HCT116 (cell line): ENCODE measurements at regions not wholly inside any gene's neighbourhood (a gene's known extent, or its start where the extent isn't known, plus 50 kb on each side); places are given as distances from the start of the nearest gene placed in this dataset.

Experiments
- ATAC-seq: fragments of 200-7000 bp; cut with Tn5 transposase; 2 replicates; pipeline ENCODE4 v1.9.1; 2020; ENCODE audit warnings: mild to moderate bottlenecking, moderate library complexity
- BruUV-seq: library from RNA; stranded (reverse); fragments of 400-500 nt; replicated peaks from 2 replicates; lab custom pipeline; 2021; lab: Mats Ljungman, UMichigan
- CTCF ChIA-PET: fragments of 300-600 bp; sonication (Branson Sonifier 250); formaldehyde crosslinking; loops from one replicate; lab custom pipeline; 2021; ENCODE audit warnings: antibody characterized with exemption; lab: Charles Lee
- POLR2A ChIA-PET: fragments of 300-600, 350-600 bp; sonication (Branson Sonifier 250); formaldehyde crosslinking; loops from one replicate; lab custom pipeline; 2021; ENCODE audit warnings: antibody characterized with exemption; lab: Charles Lee
- RAD21 ChIA-PET, 2 experiments: fragments of 300-600 bp; sonication (Branson Sonifier 250); formaldehyde crosslinking; loops; one replicate each; lab custom pipeline; 2023; ENCODE audit warnings: low total read pairs in 2 of 2; ENCODE audit not compliant: uncharacterized antibody in 2 of 2, unreplicated experiment in 2 of 2, low non-redundant PET in 1 of 2; lab: Charles Lee
- DNase-seq: peaks from one replicate; pipeline ENCODE4 v3.0.0-alpha.2; 2010; ENCODE audit warnings: low read depth, low spot score
- H2AFZ ChIP-seq: fragments of 200-600 bp; shearing (Covaris generic), sonication (generic); 2 replicates; pipeline ENCODE4 v1.6.1; 2017; ENCODE audit warnings: low read depth, mixed run types, mixed read lengths, antibody characterized with exemption, low read length; ENCODE audit not compliant: poor library complexity, severe bottlenecking
- H3K27ac ChIP-seq: 2 replicates; pipeline ENCODE4 v1.5.1; 2012; ENCODE audit warnings: low read depth, low read length
- H3K27me3 ChIP-seq: fragments of 200-600 bp; sonication (generic); 2 replicates; pipeline ENCODE4 v1.6.1; 2016; ENCODE audit warnings: mixed run types, low read length, mixed read lengths; ENCODE audit not compliant: insufficient read depth
- H3K36me3 ChIP-seq, 2 experiments: fragments of 200-500 bp in 1 of 2; fragments of 200-600 bp in 1 of 2; sonication (Bioruptor generic) in 1 of 2; sonication (generic) in 1 of 2; 2 replicates each; pipeline versions ENCODE4 v1.5.1 to v1.6.1; 2014 to 2016; ENCODE audit warnings: low read length in 2 of 2, inconsistent platforms in 1 of 2, mixed read lengths in 1 of 2, mixed run types in 1 of 2; ENCODE audit not compliant: insufficient read depth in 2 of 2, control insufficient read depth in 1 of 2
- H3K4me1 ChIP-seq, 2 experiments: fragments of 200-600 bp in 1 of 2; sonication (generic) in 1 of 2; 2 replicates each; pipeline versions ENCODE4 v1.5.1 to v1.6.1; 2012 to 2017; ENCODE audit warnings: low read length in 2 of 2, inconsistent platforms in 1 of 2, mild to moderate bottlenecking in 1 of 2, mixed read lengths in 1 of 2, mixed run types in 1 of 2, moderate library complexity in 1 of 2; ENCODE audit not compliant: insufficient read depth in 2 of 2, control insufficient read depth in 1 of 2
- H3K4me2 ChIP-seq: fragments of 200-600 bp; sonication (generic); 2 replicates; pipeline ENCODE4 v1.6.1; 2017; ENCODE audit warnings: mixed run types, low read length, mixed read lengths
- H3K4me3 ChIP-seq, 2 experiments: fragments of 200-600 bp in 1 of 2; sonication (generic) in 1 of 2; replicated peaks in 1 of 2; 2 replicates each; pipeline ENCODE4 v1.5.1; 2011 to 2016; ENCODE audit warnings: low read length in 2 of 2, control low read depth in 1 of 2, low read depth in 1 of 2, mild to moderate bottlenecking in 1 of 2, mixed read lengths in 1 of 2, mixed run types in 1 of 2
- H3K79me2 ChIP-seq: fragments of 200-600 bp; sonication (generic); 2 replicates; pipeline ENCODE4 v1.6.1; 2017; ENCODE audit warnings: mild to moderate bottlenecking, mixed run types, low read length, moderate library complexity, mixed read lengths; ENCODE audit not compliant: insufficient read depth
- H3K9ac ChIP-seq: fragments of 200-600 bp; sonication (generic); 2 replicates; pipeline ENCODE4 v1.6.1; 2016; ENCODE audit warnings: low read length, mixed read lengths
- H3K9me2 ChIP-seq: fragments of 200-600 bp; sonication (generic), shearing (Covaris generic); 2 replicates; pipeline ENCODE4 v1.6.1; 2017; ENCODE audit warnings: mixed run types, mild to moderate bottlenecking, moderate library complexity; ENCODE audit not compliant: insufficient read depth
- H3K9me3 ChIP-seq, 2 experiments: fragments of 200-500 bp in 1 of 2; fragments of 200-600 bp in 1 of 2; sonication (Bioruptor generic) in 1 of 2; sonication (generic) in 1 of 2; 2 replicates each; pipeline ENCODE4 v1.6.1; 2014 to 2017; ENCODE audit warnings: low read length in 2 of 2, mixed read lengths in 2 of 2, inconsistent platforms in 1 of 2, low read depth in 1 of 2, mild to moderate bottlenecking in 1 of 2, mixed run types in 1 of 2, moderate library complexity in 1 of 2; ENCODE audit not compliant: control insufficient read depth in 1 of 2, insufficient read depth in 1 of 2
- H4K20me1 ChIP-seq: fragments of 200-600 bp; sonication (generic), shearing (Covaris generic); 2 replicates; pipeline ENCODE4 v1.6.1; 2017; ENCODE audit warnings: mixed run types, mild to moderate bottlenecking, moderate library complexity; ENCODE audit not compliant: insufficient read depth
- CBX3 ChIP-seq: IDR thresholded peaks from 2 replicates; pipeline ENCODE4 v1.6.1; 2012; ENCODE audit warnings: low read depth
- EGR1 ChIP-seq: IDR thresholded peaks from 2 replicates; pipeline ENCODE4 v1.6.1; 2012; ENCODE audit warnings: low read depth
- MAX ChIP-seq: IDR thresholded peaks from 2 replicates; pipeline ENCODE4 v1.6.1; 2012
- POLR2AphosphoS5 ChIP-seq: IDR thresholded peaks from 2 replicates; pipeline ENCODE4 v1.6.1; 2011; ENCODE audit warnings: mild to moderate bottlenecking, low read depth, low read length, moderate library complexity
- RAD21 ChIP-seq: IDR thresholded peaks from 2 replicates; pipeline ENCODE4 v1.6.1; 2012; ENCODE audit warnings: low read depth, mild to moderate bottlenecking
- SRF ChIP-seq: IDR thresholded peaks from 2 replicates; pipeline ENCODE4 v1.6.1; 2012; ENCODE audit warnings: low read depth
- ZNF274 ChIP-seq: fragments of 200-500 bp; sonication (Bioruptor generic); IDR thresholded peaks from 2 replicates; pipeline ENCODE4 v1.6.1; 2014; ENCODE audit warnings: mild to moderate bottlenecking, low read depth, low read length, inconsistent platforms
- intact Hi-C: fragments of 100-400 bp; cut with micrococcal nuclease; formaldehyde crosslinking; loops from 2 replicates; pipeline ENCODE4 v1.10.0; 2022
- TF ChIP-seq, protein P1 (sequence below), 3 experiments: fragments of 200-600 bp in 1 of 3; sonication (generic) in 1 of 3; IDR thresholded peaks in 2 of 3; conservative IDR thresholded peaks in 1 of 3; 2 replicates each; pipeline ENCODE4 v1.5.1; 2012 to 2017; ENCODE audit warnings: low read depth in 2 of 3, low read length in 2 of 3, antibody characterized with exemption in 1 of 3, borderline replicate concordance in 1 of 3, control low read depth in 1 of 3, mild to moderate bottlenecking in 1 of 3, mixed read lengths in 1 of 3, mixed run types in 1 of 3, moderate library complexity in 1 of 3; ENCODE audit not compliant: insufficient read depth in 1 of 3

GRCh38 chr7:24462117-24462516, 111.1 kb upstream of the PALS2 start:
- Histone ChIP-seq H3K9ac (no peak overlapping the region), H4K20me1 (no peaks in the 10 kb centered on the region), H3K9me3 (no peaks in the 10 kb centered on the region), H2AFZ (no peak overlapping the region), H3K4me3 (no peak overlapping the region), H3K4me1 (no peaks in the 10 kb centered on the region), H3K27ac (no peak overlapping the region), H3K9me2 (no peaks in the 10 kb centered on the region), H3K36me3 (no peaks in the 10 kb centered on the region), H3K79me2 (no peaks in the 10 kb centered on the region), H3K4me2 (no peak overlapping the region), H3K27me3 (peaks cover 21% of the 10 kb centered on the region; the same call in 1 of the 2 replicates)
- CTCF ChIA-PET: no interaction called here
- intact Hi-C loops: no loop called here
- ATAC-seq: no peak
- no peak for DNase-seq
- POLR2A ChIA-PET: no interaction called here
- no peak for TF ChIP-seq SRF
- TF ChIP-seq, all 23 proteins: peak for 0
- RAD21 ChIA-PET: no interaction called here
- no TSS peak for BruUV-seq

- Histone ChIP-seq H3K4me1 (no peaks in the 10 kb centered on the region), H3K4me2 (no peak overlapping the region), H3K9me2 (no peaks in the 10 kb centered on the region), H3K27ac (no peak overlapping the region), H4K20me1 (no peaks in the 10 kb centered on the region), H3K79me2 (no peaks in the 10 kb centered on the region), H3K36me3 (no peaks in the 10 kb centered on the region), H2AFZ (no peak overlapping the region), H3K9ac (no peak overlapping the region), H3K27me3 (peaks cover 21% of the 10 kb centered on the region; the same call in 1 of the 2 replicates), H3K9me3 (no peaks in the 10 kb centered on the region), H3K4me3 (no peak overlapping the region)
- no TSS peak for BruUV-seq
- ChIA-PET POLR2A (interaction anchor here (1.0 kb wide), 1 partner anchor 8 kb away, joined by 3 read pairs; no protein-coding TSS in a partner anchor), CTCF (no interaction called here), RAD21 (no interaction called here)
- TF ChIP-seq MAX (no peak), ZNF274 (no peak), RAD21 (no peak), POLR2AphosphoS5 (no peak), EGR1 (no peak), CBX3 (no peak)
- TF ChIP-seq, protein P1, sequence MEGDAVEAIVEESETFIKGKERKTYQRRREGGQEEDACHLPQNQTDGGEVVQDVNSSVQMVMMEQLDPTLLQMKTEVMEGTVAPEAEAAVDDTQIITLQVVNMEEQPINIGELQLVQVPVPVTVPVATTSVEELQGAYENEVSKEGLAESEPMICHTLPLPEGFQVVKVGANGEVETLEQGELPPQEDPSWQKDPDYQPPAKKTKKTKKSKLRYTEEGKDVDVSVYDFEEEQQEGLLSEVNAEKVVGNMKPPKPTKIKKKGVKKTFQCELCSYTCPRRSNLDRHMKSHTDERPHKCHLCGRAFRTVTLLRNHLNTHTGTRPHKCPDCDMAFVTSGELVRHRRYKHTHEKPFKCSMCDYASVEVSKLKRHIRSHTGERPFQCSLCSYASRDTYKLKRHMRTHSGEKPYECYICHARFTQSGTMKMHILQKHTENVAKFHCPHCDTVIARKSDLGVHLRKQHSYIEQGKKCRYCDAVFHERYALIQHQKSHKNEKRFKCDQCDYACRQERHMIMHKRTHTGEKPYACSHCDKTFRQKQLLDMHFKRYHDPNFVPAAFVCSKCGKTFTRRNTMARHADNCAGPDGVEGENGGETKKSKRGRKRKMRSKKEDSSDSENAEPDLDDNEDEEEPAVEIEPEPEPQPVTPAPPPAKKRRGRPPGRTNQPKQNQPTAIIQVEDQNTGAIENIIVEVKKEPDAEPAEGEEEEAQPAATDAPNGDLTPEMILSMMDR (IDR thresholded peaks at IDR 0.05 in 2 of 3, conservative IDR thresholded peaks at IDR 0.05 in 1 of 3; ENCODE audit: borderline replicate concordance in 1 of 3, insufficient read depth in 1 of 3, low read depth in 2 of 3, low read length in 2 of 3): no peak
- ATAC-seq (no peak), DNase-seq (no peak)
- intact Hi-C loops: no loop called here
These were observed 110.3 kb upstream of the PALS2 start for GRCh38 chr7:24462984-24463383.
